SW480 (cell line): ENCODE measurements at regions not wholly inside any gene's neighbourhood (a gene's known extent, or its start where the extent isn't known, plus 50 kb on each side); places are given as distances from the start of the nearest gene placed in this dataset.

Source experiments
- DNase-seq: peaks from one replicate; pipeline ENCODE4 v3.0.0-alpha.2; 2016; ENCODE audit warnings: low spot score

GRCh38 chr4:189022440-189023035 is 883.3 kb downstream of the TRIML1 start:
- no peak for DNase-seq

- DNase-seq = no peak
These were observed 890.8 kb downstream of the TRIML1 start for GRCh38 chr4:189029976-189030504.

- DNase-seq = no peak
These were observed 893.5 kb downstream of the TRIML1 start for GRCh38 chr4:189032606-189033338.

- no peak for DNase-seq
These were observed 894.6 kb downstream of the TRIML1 start for GRCh38 chr4:189033801-189034347.

- no peak for DNase-seq
These were observed 895.9 kb downstream of the TRIML1 start for GRCh38 chr4:189035091-189035490.

GRCh38 chr4:189035654-189036053 is 896.4 kb downstream of the TRIML1 start:
- DNase-seq = no peak

GRCh38 chr4:189036906-189037305 is 897.7 kb downstream of the TRIML1 start:
- no peak for DNase-seq

GRCh38 chr4:189046642-189047041 is 894.0 kb upstream of the FRG1 start:
- no peak for DNase-seq

- no peak for DNase-seq
These were observed 892.6 kb upstream of the FRG1 start for GRCh38 chr4:189048119-189048518.

- DNase-seq = no peak
These were observed 891.0 kb upstream of the FRG1 start for GRCh38 chr4:189049682-189050081.

GRCh38 chr4:189050643-189051042 is 890.0 kb upstream of the FRG1 start:
- DNase-seq = no peak

GRCh38 chr4:189053621-189054020 is 887.1 kb upstream of the FRG1 start:
- no peak for DNase-seq

- DNase-seq = no peak
These were observed 880.6 kb upstream of the FRG1 start for GRCh38 chr4:189060104-189060503.

- no peak for DNase-seq
These were observed 878.4 kb upstream of the FRG1 start for GRCh38 chr4:189062047-189062820.

- no peak for DNase-seq
These were observed 870.9 kb upstream of the FRG1 start for GRCh38 chr4:189069772-189070171.

GRCh38 chr4:189071241-189071640 is 869.4 kb upstream of the FRG1 start:
- DNase-seq = no peak

- DNase-seq = no peak
These were observed 866.9 kb upstream of the FRG1 start for GRCh38 chr4:189073739-189074138.

- DNase-seq = no peak
These were observed 858.8 kb upstream of the FRG1 start for GRCh38 chr4:189081826-189082225.

- no peak for DNase-seq
These were observed 856.9 kb upstream of the FRG1 start for GRCh38 chr4:189083769-189084168.

- no peak for DNase-seq
These were observed 856.0 kb upstream of the FRG1 start for GRCh38 chr4:189084671-189085070.

GRCh38 chr4:189087971-189088370 is 852.7 kb upstream of the FRG1 start:
- DNase-seq = no peak

GRCh38 chr4:189088780-189089179 is 851.9 kb upstream of the FRG1 start:
- no peak for DNase-seq
